C1 segment of cervical spinal cord (tissue), 14 donors: ENCODE measurements at regions not wholly inside any gene's neighbourhood (a gene's known extent, or its start where the extent isn't known, plus 50 kb on each side); places are given as distances from the start of the nearest gene placed in this dataset.
A peak's percentile ranks its signal among the peaks of the same experiment; 100 is the strongest.
"Not testable (repeated sequence)": the region's sequence is repeated elsewhere in the genome, so short reads cannot be mapped to it uniquely, and the experiment has no call there.

Source experiments
- DNase-seq, 14 donors: peaks; one replicate each; lab custom pipeline; 2025; lab: John Stamatoyannopoulos, UW

DNA sequence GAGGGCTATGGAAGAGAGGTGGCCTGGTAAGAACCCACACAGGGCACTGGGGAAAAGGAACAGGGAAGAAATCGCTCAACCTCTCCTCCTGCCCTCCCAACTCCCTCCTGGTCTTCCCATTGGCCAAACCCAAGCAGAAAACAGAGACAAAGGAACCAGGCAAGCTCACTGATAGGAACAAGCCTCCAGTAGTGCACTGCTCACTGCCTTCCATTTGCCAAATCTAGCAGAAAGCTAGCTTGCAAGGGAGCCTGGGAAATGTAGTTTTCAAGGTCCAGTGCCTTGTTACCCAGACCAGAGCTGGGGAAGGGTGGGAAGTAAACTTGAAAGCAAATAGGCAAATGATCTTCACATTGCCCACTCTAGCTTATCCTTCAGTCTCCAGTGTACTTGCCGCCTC is 556.1 kb upstream of the AUTS2 start:
- no peak for DNase-seq

DNA sequence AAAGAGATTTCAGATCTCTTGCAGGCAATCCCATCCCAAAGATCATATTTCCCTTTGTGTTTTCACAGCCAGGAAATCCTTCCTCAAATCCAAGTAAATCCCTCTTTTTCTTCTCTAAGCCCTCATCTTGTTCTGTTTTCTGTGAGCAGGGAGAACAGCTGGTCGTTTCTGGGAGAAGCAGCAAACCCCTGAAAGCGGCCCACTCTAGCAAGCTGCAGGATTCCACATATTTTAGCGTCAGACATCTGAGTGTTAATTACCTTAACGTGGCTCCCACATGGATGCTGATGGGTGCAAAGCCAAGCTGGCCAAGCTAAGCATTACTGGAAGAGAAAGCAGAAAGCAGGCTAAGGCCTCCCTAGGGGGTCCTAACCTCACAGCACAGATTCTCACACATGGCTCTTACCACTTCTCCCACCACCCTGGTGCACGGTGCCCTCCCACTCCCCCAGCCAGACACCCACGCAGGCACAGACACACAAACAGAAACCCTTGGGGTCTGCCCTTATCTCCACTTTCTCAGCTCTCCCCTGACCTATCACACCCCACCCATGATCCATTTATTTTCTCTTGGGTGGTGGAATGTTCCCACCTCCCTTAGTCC is 551.0 kb upstream of the AUTS2 start:
- DNase-seq = no peak

DNA sequence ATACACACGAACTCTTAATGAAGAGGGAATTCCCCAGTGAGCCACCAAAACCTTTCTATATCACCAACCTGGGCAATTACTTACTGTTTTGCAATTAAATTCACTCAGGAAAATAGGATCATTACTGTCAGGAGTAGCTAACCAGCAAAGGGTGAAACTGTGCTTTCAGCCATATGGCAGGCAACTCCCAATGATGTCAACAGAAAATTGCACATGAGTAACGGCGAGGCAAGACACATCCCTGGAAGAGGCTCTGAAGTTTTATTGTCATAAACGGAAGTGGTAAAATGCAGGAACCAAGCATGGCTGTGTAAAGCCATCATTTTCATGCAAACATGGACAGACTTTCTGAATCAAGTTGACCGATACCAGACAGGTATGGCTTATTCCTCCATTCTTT is 548.9 kb upstream of the AUTS2 start:
- DNase-seq = no peak

DNA sequence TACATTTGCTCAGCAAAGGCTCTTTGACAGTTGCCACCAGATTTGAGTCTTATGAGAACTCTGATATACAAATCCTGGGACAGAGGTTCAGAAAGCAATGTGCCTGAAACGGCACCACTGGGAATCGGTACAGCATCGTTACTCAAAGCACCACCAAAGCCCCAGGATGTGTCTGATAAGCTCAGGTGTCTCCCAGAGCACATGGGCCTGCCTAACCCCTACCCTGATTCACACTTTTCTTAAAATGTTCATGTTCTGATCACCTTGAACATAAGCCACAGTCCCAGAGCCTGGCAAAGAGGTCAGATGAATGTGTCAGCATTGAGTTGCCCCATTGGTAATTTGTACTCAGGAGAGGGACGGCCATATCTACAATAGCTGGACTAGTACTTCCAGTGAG is 545.8 kb upstream of the AUTS2 start:
- no peak for DNase-seq

- no peak for DNase-seq
Measured at GRCh38 chr7:69060516-69060915, 537.8 kb upstream of the AUTS2 start.

- DNase-seq = no peak
Measured at GRCh38 chr7:69062020-69062765, 536.1 kb upstream of the AUTS2 start.

GRCh38 chr7:69067397-69067796 is 530.9 kb upstream of the AUTS2 start:
- no peak for DNase-seq

DNA sequence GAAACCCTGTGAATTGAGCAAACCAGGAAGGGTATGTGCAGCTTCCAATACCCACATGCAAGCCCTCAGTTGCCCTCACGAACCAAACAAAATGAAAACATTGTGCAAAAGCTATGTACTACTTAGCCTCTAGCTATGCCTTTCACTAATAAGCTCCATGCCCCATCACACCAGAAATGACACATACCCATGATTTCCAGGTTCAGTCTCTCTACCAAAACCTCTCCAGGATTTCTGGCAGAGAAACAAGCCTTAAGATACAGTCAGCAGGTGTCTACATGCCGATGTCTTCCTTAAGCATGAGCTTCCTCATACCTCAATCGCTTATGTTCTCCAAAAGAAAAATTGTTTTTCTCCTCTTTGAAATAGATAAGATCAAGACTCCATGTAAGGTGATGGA is 527.8 kb upstream of the AUTS2 start:
- no peak for DNase-seq

GRCh38 chr7:69076566-69076965 is 521.7 kb upstream of the AUTS2 start:
- no peak for DNase-seq

- DNase-seq = peak in 10 of 14 donors; percentile 4 to 38 (median 17)
Measured at GRCh38 chr7:69078997-69079769, 519.1 kb upstream of the AUTS2 start.

GRCh38 chr7:69087281-69087680 is 511.0 kb upstream of the AUTS2 start:
- not testable (repeated sequence) for DNase-seq

- no peak for DNase-seq
Measured at GRCh38 chr7:69088185-69088584, 510.1 kb upstream of the AUTS2 start.

DNA sequence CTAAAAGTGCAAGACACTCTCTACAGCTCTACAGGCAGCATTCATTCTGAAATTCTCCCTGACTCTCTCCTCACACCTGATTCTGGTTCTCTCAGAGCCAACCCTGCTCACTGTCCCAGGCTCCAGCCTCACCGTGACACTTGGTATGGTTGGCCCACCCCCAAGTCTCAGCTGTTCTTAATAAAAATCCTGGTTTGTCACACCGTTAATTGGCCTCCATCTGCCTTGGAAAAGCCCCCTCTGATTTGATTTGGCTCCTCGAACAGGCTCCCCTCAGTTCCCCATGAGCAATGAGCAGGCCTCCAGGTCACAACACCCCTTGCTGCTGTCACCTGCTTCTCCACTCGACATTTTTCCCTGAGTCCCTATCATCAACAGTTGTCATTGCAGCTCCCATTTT is 507.3 kb upstream of the AUTS2 start:
- DNase-seq = no peak

DNA sequence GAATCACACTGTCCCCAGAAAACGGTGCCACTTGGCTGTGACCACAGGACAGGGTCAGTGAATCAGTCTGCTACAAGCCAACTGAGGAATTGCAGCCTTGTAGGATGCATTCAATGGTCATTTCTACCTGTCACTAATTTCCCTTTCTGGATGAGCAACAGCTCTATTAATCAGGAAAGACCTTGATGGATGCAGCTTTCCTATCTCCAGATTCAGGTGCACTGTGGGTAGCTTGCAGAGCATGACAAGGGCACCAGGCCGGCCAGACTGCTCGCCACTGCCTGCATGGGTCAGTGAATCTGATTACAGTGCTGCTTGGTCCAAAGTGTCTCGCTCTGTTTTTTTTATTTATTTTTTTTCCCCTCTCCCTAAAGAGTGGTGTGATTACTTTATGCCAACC is 506.8 kb upstream of the AUTS2 start:
- no peak for DNase-seq

- no peak for DNase-seq
Measured at GRCh38 chr7:69095127-69095526, 503.1 kb upstream of the AUTS2 start.

DNA sequence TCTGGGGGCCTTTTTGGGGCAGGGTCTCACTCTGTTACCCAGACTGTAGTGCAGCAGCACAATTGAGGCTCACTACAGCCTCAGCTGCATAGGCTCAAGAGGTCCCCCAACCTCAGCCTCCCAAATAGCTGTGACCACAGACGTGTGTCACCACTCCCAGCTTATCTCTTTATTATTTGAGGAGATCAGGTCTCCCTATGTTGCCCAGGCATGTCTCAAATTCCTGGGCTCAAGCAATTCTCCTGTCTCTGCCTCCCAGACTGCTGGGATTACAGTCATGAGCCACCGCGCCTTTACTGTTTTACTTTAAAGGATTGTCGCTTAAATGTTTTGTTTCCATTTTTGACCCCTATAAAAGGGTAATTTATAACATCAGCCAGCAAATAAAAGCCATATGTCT is 502.6 kb upstream of the AUTS2 start:
- DNase-seq = no peak

DNA sequence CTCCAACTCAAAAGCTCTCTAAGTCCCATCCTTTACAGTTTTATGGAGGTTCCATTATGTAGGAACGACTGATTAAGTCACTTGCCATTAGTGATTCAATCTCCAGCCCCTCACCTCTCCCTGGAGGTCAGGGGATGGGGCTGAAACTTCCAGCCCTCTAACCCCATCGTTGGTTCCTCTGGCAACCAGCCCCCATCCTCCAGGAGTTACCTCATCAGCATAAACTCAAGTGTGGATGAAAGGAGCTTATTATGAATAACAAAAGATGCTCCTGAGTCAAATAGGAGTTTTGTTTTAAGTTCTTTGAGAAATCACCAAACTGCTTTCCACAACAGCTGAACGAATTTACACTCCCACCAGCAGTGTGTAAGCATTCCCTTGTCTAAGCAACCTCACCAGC is 494.3 kb upstream of the AUTS2 start:
- no peak for DNase-seq

DNA sequence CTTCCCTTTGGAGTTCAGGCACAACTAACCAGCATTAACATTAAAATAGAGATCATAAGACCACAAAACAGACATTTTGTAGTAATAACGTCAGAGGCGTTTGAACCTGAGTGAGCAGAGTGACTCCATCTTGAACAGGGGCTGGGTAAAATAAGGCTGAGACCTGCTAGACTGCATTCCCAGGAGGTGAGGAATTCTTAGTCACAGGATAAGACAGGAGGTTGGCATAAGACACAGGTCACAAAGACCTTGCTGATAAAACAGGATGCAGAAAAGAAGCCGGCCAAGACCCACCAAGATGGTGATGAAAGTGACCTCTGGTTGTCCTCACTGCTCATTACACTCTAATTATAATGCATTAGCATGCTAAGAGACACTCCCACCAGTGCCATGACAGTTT is 493.2 kb upstream of the AUTS2 start:
- DNase-seq = no peak

DNA sequence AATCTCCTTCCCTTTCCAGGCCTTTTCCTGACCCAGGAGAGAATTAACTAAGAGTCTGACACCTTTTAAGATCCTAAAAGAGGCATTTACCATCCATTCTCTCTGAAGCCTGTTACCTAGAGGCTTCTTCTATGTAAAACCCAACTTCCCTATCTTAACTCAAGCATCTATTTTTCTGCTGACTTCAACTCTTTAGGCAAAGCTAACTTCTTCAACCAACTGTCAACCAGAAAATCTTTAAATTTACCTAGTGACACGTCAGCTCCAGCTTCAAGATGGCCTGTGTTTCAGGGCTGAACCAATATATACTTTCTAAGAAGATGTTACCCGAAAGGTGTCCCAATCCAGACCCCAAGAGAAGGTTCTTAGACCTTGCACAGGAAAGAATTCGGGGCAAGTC is 492.3 kb upstream of the AUTS2 start:
- no peak for DNase-seq

- DNase-seq = not testable (repeated sequence)
Measured at GRCh38 chr7:69106449-69106848, 491.8 kb upstream of the AUTS2 start.

GRCh38 chr7:69106946-69107345 is 491.3 kb upstream of the AUTS2 start:
- DNase-seq = not testable (repeated sequence)

DNA sequence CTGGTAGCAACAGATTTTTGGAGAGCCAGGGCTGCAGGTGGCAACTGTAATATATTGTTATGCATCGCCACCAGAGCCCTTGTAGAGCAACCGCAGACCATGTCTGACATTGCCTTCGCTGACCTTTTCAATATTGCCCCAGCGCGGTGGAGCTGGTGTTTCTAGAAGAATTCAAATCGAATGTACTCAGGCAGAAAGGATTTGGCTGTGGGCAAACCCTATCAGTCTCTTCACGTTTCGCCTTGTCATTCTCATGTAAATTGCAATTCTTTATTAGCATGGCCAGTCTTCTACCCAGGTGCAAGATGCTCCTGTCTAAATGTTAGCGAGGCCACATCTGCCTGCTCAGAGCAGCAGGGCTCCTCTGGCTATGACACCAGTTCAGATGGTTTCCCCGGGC is 490.2 kb upstream of the AUTS2 start:
- no peak for DNase-seq

DNA sequence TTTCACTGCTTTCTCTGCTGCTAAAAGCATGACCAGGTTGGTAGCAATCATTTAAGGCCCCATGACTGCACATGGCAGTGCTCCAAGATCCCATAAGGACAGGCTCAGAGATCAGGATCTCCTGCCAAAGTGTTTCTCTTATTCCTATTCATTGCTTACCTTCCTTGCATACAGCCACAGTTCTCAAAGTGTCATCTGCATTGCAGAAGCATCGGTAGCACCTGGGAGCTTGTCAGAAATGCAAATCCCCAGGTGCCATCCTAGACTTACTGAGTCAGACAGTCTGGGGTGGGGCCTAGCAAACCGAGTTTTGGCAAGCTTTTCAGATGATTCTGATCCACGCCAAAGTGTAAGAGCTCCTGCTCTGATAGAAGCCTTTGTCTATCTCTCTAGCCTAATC is 489.0 kb upstream of the AUTS2 start:
- DNase-seq = peak in 1 of 14 donors; percentile 51
